Inflammatory macrophage treated with lipopolysaccharide for 1 hour (primary cell): ENCODE measurements at regions not wholly inside any gene's neighbourhood (a gene's known extent, or its start where the extent isn't known, plus 50 kb on each side); places are given as distances from the start of the nearest gene placed in this dataset.
A peak's percentile ranks its signal among the peaks of the same experiment; 100 is the strongest.

Experiments used
- DNase-seq, 2 donors: peaks; one replicate each; pipeline ENCODE4 v3.0.0-alpha.2; 2020 to 2022

- DNase-seq: peak; percentile 90 to 91
Observed at GRCh38 chr2:239500574-239501550, 100.0 kb upstream of the HDAC4 start.

- peak in 1 of 2 donors; percentile 10 for DNase-seq
Observed at GRCh38 chr2:239499726-239500573, 99.1 kb upstream of the HDAC4 start.

- DNase-seq: no peak
Observed at GRCh38 chr2:239498981-239499634, 98.3 kb upstream of the HDAC4 start.

- no peak for DNase-seq
Observed at GRCh38 chr2:239498576-239498975, 97.8 kb upstream of the HDAC4 start.

- DNase-seq: no peak
Observed at GRCh38 chr2:239496700-239497099, 95.9 kb upstream of the HDAC4 start.

- no peak for DNase-seq
Observed at GRCh38 chr2:239495791-239496233, 95.0 kb upstream of the HDAC4 start.

GRCh38 chr2:239495175-239495574, 94.4 kb upstream of the HDAC4 start:
- DNase-seq: no peak

GRCh38 chr2:239494578-239494977, 93.8 kb upstream of the HDAC4 start:
- no peak for DNase-seq

- DNase-seq: no peak
Observed at GRCh38 chr2:239489481-239489880, 88.7 kb upstream of the HDAC4 start.

GRCh38 chr2:239488125-239488524, 87.3 kb upstream of the HDAC4 start:
- DNase-seq: no peak

GRCh38 chr2:239487272-239487671, 86.5 kb upstream of the HDAC4 start:
- DNase-seq: no peak

- no peak for DNase-seq
Observed at GRCh38 chr2:239485622-239486021, 84.8 kb upstream of the HDAC4 start.

- no peak for DNase-seq
Observed at GRCh38 chr2:239484571-239485355, 83.9 kb upstream of the HDAC4 start.

- DNase-seq: no peak
Observed at GRCh38 chr2:239482778-239483712, 82.2 kb upstream of the HDAC4 start.

GRCh38 chr2:239479471-239479870, 78.7 kb upstream of the HDAC4 start:
- DNase-seq: no peak

- no peak for DNase-seq
Observed at GRCh38 chr2:239477591-239477990, 76.8 kb upstream of the HDAC4 start.

GRCh38 chr2:239476757-239477585, 76.2 kb upstream of the HDAC4 start:
- no peak for DNase-seq

GRCh38 chr2:239476029-239476756, 75.4 kb upstream of the HDAC4 start:
- no peak for DNase-seq
